ENCODE measurements at regions not wholly inside any gene's neighbourhood (a gene's known extent, or its start where the extent isn't known, plus 50 kb on each side); places are given as distances from the start of the nearest gene placed in this dataset.

DNA sequence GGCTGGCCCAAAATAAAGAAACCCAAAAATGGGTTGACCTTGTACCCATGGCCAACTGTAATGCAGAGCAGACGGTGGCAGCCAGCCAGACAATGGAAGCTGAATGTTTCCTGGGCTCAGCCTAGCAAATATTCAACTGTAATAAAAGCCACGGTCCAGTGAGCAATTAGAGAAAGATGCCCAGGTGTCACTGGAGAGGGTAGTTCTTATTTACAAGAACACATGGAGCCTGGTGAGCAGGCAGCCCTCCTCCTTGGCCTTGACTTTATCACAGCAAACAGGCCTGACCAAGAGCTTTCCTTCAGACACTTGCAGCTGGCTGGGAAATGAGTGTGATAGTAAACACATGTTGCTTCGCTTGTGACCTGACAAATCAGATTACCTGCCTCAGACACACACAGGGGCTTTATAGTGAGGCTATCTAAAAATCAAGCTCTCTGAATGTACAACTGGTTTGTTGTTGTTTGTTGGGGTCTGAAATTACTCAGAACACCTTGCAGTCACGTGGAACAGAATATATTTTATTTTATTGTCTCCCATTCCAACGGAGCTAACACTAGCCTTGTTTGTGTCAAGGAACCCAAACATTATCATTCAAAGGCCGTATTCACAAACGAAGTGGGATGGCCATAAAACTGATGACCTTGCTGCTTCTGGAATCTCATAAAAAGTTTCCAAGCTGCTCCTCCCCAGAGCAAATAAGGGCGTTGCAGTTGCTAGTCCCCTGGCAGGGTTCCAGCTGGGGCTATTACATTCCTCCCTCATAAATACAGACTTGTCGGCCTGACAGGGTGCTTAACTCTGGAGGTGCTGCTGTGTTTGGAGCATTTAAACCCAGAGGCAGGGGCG, 161.1 kb downstream of the BBOX1 start:
- ATAC-seq, result peak; percentile 83
- intact Hi-C loops (cut with micrococcal nuclease), result no loop called here
- peak; percentile 81 for DNase-seq

GRCh38 chr11:27200779-27201453, 160.3 kb downstream of the BBOX1 start:
- ATAC-seq, result no peak
- no peak for DNase-seq
- intact Hi-C loops (cut with micrococcal nuclease), result no loop called here

- intact Hi-C loops (cut with micrococcal nuclease), result no loop called here
- DNase-seq (no peak), ATAC-seq (no peak)
Measured at GRCh38 chr11:27196203-27196897, 155.7 kb downstream of the BBOX1 start.

DNA sequence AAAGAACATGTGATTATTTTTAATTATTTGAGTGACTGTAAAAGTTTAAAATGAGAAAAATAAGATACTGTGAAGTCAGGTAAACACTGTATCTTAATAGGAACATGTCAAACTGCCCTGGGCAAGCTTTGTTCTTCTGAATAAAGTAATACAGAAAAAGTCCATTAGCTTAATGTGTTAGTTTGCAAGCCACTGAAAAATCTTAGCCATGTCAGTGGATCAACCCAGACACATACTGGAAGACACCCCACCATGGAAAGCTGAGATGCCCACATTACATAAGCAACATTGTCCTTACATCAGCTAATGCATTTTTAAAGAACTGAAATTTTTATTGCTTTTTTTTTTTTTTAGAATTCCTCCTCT, 155.2 kb downstream of the BBOX1 start:
- intact Hi-C loops (cut with micrococcal nuclease), result no loop called here
- ATAC-seq (no peak), DNase-seq (no peak)

GRCh38 chr11:27194976-27195375, 154.4 kb downstream of the BBOX1 start:
- intact Hi-C loops (cut with micrococcal nuclease), result no loop called here
- DNase-seq, result no peak

GRCh38 chr11:27193434-27194225, 153.0 kb downstream of the BBOX1 start:
- intact Hi-C loops (cut with micrococcal nuclease), result no loop called here
- DNase-seq, result no peak
- no peak for ATAC-seq

More at GRCh38 chr11:27194976-27195375, 154.4 kb downstream of the BBOX1 start:
- no peak for ATAC-seq

GRCh38 chr11:27192184-27192583, 151.6 kb downstream of the BBOX1 start:
- intact Hi-C loops (cut with micrococcal nuclease), result no loop called here

DNA sequence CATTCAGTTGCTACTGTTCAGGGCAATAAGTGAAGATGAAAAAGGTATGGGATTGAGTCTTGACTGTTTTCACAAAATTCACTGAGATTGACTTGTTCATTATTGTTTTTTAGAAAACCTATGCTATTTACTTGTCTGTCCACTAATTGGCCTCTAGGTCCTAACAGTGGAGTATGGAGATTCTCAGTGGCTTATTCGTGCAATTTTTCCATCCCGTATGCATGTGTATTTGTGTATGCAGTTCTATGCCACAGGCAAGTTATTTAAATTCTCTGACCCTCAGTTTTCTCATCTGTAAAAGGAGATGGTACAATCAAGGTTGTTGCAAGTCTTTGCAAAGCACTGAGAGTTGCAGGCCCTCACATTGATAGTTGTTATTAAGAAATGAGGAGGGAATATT, 151.0 kb downstream of the BBOX1 start:
- ATAC-seq (no peak), DNase-seq (no peak)
- intact Hi-C loops (cut with micrococcal nuclease), result no loop called here

More at GRCh38 chr11:27192184-27192583, 151.6 kb downstream of the BBOX1 start:
- DNase-seq (no peak), ATAC-seq (no peak)

DNA sequence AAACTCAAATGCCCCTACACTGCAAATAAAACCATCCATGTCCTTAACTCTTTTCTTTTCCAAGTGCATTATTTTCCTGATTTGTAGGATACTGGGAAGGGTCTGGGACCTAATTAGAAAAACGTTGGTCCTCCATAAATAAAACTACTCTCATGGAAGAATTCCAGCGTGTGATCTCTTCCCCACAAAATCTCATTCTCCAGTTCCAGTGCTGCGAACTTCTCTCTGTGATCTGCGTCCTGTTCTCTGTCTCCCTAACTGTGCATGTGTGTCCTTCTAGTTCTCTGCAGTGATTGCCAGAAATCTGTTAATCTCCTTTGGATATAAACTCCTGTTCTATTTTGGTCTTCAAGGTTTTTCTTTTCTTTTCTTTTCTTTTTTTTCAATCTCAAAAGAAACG, 148.1 kb downstream of the BBOX1 start:
- intact Hi-C loops (cut with micrococcal nuclease), result no loop called here
- DNase-seq (no peak), ATAC-seq (no peak)

DNA sequence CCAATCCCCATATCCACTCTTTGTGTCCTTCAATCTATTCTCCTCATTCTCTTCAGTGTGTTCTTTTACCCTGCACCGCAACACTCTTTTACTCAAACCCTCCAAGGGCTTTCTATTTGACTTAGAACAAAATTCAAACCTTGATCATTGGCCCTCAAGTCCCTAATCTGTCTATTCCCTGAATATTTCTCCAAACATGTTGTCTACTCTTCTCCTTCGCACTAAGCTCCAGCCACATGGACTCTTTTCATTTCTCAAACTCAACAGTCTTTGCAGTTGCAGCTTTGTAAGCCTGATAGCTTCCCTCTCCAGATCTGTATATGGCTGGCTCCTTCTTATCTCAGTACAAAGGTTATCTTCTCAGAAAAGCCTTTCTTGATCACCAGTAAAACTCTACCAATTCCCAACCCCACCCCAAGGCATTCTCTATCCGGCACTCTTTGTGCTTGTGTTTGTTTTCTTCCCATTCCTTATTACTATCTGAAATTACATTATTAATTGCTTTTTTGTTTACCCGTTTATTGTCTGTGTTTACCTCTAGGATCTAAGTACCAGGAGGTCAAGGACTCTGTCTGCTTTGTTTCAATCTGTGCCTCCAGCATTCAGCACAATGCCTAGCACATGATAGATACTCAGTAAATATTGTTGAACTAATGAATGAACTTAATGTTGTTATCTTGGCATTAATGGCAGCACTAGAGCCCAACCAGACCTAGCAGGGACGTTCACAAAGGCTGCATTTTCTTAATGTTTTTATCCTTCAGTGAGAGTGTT, 147.4 kb downstream of the BBOX1 start:
- no peak for ATAC-seq
- intact Hi-C loops (cut with micrococcal nuclease), result no loop called here
- DNase-seq, result no peak

- intact Hi-C loops (cut with micrococcal nuclease), result no loop called here
- ATAC-seq, result no peak
- no peak for DNase-seq
Measured at GRCh38 chr11:27187075-27187847, 146.6 kb downstream of the BBOX1 start.

- intact Hi-C loops (cut with micrococcal nuclease), result no loop called here
- no peak for ATAC-seq
- DNase-seq, result no peak
Measured at GRCh38 chr11:27186580-27186979, 146.0 kb downstream of the BBOX1 start.

GRCh38 chr11:27184458-27185312, 144.1 kb downstream of the BBOX1 start:
- no peak for DNase-seq
- no peak for ATAC-seq
- intact Hi-C loops (cut with micrococcal nuclease), result loop anchor here (2.0 to 5.0 kb wide), 2 partner anchors 113 to 302 kb away; no protein-coding TSS in a partner anchor

- DNase-seq (no peak), ATAC-seq (peak; percentile 63)
- intact Hi-C loops (cut with micrococcal nuclease), result loop anchor here (2.0 to 5.0 kb wide), 2 partner anchors 113 to 303 kb away; no protein-coding TSS in a partner anchor
Measured at GRCh38 chr11:27183672-27184457, 143.2 kb downstream of the BBOX1 start.

- intact Hi-C loops (cut with micrococcal nuclease), result no loop called here
- ATAC-seq (no peak), DNase-seq (no peak)
Measured at GRCh38 chr11:27179334-27179733, 138.7 kb downstream of the BBOX1 start.

DNA sequence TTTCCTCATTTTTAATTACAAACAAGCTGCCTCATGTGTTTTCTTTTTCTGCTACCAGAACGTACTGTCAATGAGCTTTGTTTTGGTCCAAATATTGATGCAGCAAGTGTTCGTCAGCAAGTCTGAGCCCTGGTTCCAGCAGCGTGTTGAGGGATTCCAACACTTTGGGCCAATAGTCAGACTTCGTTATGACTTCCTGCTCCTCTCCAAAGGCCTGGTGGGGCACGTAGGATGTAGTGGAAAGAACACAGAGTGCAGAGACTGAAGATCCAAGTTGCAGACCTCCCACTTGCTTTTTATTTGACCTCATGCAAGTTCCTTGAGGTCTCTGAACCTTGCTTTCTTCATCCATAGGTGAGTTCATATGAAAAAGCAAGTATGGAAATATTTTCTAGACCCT, 138.2 kb downstream of the BBOX1 start:
- intact Hi-C loops (cut with micrococcal nuclease), result no loop called here
- ATAC-seq, result no peak
- no peak for DNase-seq

Data from left ventricle myocardium superior (tissue), 1 donor.